HFF-Myc (cell line): ENCODE measurements at regions not wholly inside any gene's neighbourhood (a gene's known extent, or its start where the extent isn't known, plus 50 kb on each side); places are given as distances from the start of the nearest gene placed in this dataset.

Source experiments
- DNase-seq: peaks from one replicate; pipeline ENCODE4 v3.0.0-alpha.2; 2011; ENCODE audit warnings: low read depth; ENCODE audit errors: extremely low read depth
- H3K4me3 ChIP-seq: replicated peaks from 2 replicates; pipeline ENCODE4 v1.5.1; 2011; ENCODE audit warnings: low read depth, mild to moderate bottlenecking, control low read depth, low read length
- CTCF ChIP-seq: IDR thresholded peaks from 2 replicates; pipeline ENCODE4 v1.5.1; 2012; ENCODE audit warnings: mild to moderate bottlenecking, low read depth, low read length, control low read depth; ENCODE audit errors: missing control alignments

DNA sequence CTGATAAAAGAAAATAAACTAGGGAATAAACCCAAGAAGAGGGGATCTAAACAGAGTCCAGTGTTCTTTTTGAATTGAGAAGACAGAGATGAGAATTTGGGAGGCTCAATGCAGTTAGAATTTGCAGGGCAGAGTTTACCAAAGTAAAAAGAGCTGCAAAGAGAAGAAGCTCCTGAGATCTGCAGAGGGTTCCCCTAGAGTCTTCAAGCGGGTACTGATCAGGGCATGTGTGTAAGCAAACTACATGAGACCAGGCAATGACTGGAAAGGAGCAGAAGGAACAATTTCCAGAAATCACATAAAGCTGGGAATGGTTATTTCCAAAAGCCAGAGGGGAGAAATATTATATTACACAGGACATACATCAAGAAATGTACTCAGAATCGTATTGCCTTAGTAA is 58.1 kb upstream of the TES start:
- H3K4me3 ChIP-seq: no peak overlapping the region
- no peak for TF ChIP-seq CTCF
- DNase-seq: no peak

GRCh38 chr7:116153050-116153449 is 57.3 kb upstream of the TES start:
- no peak overlapping the region for H3K4me3 ChIP-seq
- no peak for DNase-seq
- no peak for TF ChIP-seq CTCF

GRCh38 chr7:116159711-116160110 is 50.6 kb upstream of the TES start:
- no peak for TF ChIP-seq CTCF
- H3K4me3 ChIP-seq: no peak overlapping the region
- no peak for DNase-seq
